RWPE2 (cell line): ENCODE measurements at regions not wholly inside any gene's neighbourhood (a gene's known extent, or its start where the extent isn't known, plus 50 kb on each side); places are given as distances from the start of the nearest gene placed in this dataset.
A peak's percentile ranks its signal among the peaks of the same experiment; 100 is the strongest.
"Not testable (repeated sequence)": the region's sequence is repeated elsewhere in the genome, so short reads cannot be mapped to it uniquely, and the experiment has no call there.

Experiments used
- ATAC-seq: fragments of 200-7000 bp; cut with Tn5 transposase; 3 replicates; pipeline ENCODE4 v1.9.1; 2021; ENCODE audit warnings: low read depth
- DNase-seq: peaks from one replicate; pipeline ENCODE4 v3.0.0-alpha.2; 2020; ENCODE audit warnings: low spot score
- H3K27ac ChIP-seq: fragments of 450-650 bp; 2 replicates; pipeline ENCODE4 v1.5.1; 2017; ENCODE audit warnings: mild to moderate bottlenecking; ENCODE audit not compliant: poor library complexity, severe bottlenecking
- H3K27me3 ChIP-seq: fragments of 250-450 bp; sonication (Bioruptor Pico); 2 replicates; pipeline ENCODE4 v1.5.1; 2021; ENCODE audit warnings: mild to moderate bottlenecking, moderate library complexity; ENCODE audit not compliant: insufficient read depth, poor library complexity, severe bottlenecking
- H3K36me3 ChIP-seq: fragments of 250-450 bp; sonication (Bioruptor Pico); 2 replicates; pipeline ENCODE4 v1.5.1; 2020; ENCODE audit warnings: low read depth, mild to moderate bottlenecking, moderate library complexity
- H3K4me1 ChIP-seq: fragments of 250-450 bp; sonication (Bioruptor Pico); 2 replicates; pipeline ENCODE4 v1.5.1; 2021; ENCODE audit warnings: mild to moderate bottlenecking, moderate library complexity; ENCODE audit not compliant: insufficient read depth, poor library complexity, severe bottlenecking
- H3K4me3 ChIP-seq: fragments of 250-450 bp; sonication (Bioruptor Pico); 2 replicates; pipeline ENCODE4 v1.5.1; 2021; ENCODE audit warnings: mild to moderate bottlenecking, moderate library complexity; ENCODE audit not compliant: severe bottlenecking
- H3K9me3 ChIP-seq: fragments of 250-450 bp; sonication (Bioruptor Pico); 2 replicates; pipeline ENCODE4 v1.5.1; 2021; ENCODE audit warnings: mild to moderate bottlenecking, moderate library complexity; ENCODE audit not compliant: severe bottlenecking
- TF ChIP-seq, protein P1 (sequence below): fragments of 450-650 bp; IDR thresholded peaks from one replicate; pipeline ENCODE4 v1.5.1; 2017; ENCODE audit warnings: mild to moderate bottlenecking, moderate library complexity; ENCODE audit not compliant: poor library complexity, severe bottlenecking

DNA sequence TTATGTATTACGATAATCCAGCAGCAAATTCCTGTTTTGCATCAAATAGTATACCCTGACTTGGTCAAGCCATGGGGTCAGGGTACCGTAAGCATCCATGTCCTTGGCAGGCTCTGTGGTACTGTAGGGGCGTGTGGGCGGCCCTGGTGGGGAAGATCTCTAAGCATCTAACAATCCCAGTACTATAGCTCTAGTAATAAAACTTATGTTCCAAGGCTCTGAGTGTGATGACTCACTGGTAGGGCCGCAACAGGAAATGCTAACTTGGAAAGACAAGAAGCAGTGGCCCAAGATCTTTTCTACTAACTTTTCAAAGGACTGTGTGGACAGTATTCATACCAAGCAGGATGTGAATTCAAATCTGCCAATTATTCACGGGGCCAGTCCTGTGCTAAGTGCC is 63.8 kb downstream of the CLEC18A start:
- H3K4me3 ChIP-seq, DNase-seq, H3K9me3 ChIP-seq, H3K36me3 ChIP-seq, H3K27me3 ChIP-seq, H3K4me1 ChIP-seq, H3K27ac ChIP-seq: not testable (repeated sequence)
- ATAC-seq, result peak; percentile 75

DNA sequence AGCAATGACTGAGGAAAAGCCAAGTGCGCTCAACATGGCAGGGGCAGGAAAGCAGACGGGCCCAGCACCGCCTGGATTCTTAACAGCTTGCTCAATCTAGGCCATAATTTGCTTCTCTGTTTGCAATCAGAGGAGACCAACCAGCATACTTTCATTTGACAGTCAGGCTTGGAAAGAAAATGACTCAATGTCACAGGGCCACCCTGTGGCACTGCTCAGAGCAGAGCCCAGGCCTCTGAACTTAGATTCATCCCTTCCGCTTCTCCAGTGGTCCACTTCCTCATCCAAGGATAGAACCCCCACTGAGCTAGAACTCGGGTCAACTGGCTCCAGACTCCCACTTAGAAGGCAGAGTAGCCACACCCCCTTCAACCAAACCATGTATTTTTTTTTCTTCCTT is 65.6 kb downstream of the CLEC18A start:
- DNase-seq, H3K9me3 ChIP-seq, H3K4me3 ChIP-seq, ATAC-seq, H3K27ac ChIP-seq, H3K27me3 ChIP-seq, H3K36me3 ChIP-seq, H3K4me1 ChIP-seq: not testable (repeated sequence)

DNA sequence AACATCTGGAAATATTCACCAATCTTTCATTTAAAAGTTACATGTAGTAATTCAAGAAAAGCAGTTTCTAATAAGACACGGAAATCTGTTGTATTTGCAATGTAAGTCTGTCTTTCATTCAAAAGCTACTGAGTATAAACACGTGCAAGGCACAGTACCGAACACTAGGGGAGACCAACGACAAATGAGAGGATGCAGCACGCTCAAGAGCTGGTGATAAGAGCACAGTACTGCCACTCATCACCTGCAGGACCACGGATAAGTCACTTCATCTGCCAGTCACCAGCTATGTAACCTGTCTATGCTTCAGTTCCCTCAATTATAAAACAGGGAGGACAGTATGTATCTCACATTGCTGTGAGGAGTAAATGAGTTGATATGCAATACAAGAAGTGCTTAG is 67.1 kb downstream of the CLEC18A start:
- Histone ChIP-seq H3K36me3 (peaks cover 6% of the 10 kb centered on the region; the same call in 1 of the 2 replicates), H3K9me3 (no peaks in the 10 kb centered on the region), H3K4me1 (peaks cover 3% of the 10 kb centered on the region), H3K4me3 (no peak overlapping the region), H3K27ac (no peak overlapping the region), H3K27me3 (no peaks in the 10 kb centered on the region)
- ATAC-seq (peak; percentile 81), DNase-seq (no peak)
- TF ChIP-seq, protein P1, sequence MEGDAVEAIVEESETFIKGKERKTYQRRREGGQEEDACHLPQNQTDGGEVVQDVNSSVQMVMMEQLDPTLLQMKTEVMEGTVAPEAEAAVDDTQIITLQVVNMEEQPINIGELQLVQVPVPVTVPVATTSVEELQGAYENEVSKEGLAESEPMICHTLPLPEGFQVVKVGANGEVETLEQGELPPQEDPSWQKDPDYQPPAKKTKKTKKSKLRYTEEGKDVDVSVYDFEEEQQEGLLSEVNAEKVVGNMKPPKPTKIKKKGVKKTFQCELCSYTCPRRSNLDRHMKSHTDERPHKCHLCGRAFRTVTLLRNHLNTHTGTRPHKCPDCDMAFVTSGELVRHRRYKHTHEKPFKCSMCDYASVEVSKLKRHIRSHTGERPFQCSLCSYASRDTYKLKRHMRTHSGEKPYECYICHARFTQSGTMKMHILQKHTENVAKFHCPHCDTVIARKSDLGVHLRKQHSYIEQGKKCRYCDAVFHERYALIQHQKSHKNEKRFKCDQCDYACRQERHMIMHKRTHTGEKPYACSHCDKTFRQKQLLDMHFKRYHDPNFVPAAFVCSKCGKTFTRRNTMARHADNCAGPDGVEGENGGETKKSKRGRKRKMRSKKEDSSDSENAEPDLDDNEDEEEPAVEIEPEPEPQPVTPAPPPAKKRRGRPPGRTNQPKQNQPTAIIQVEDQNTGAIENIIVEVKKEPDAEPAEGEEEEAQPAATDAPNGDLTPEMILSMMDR, result no peak

DNA sequence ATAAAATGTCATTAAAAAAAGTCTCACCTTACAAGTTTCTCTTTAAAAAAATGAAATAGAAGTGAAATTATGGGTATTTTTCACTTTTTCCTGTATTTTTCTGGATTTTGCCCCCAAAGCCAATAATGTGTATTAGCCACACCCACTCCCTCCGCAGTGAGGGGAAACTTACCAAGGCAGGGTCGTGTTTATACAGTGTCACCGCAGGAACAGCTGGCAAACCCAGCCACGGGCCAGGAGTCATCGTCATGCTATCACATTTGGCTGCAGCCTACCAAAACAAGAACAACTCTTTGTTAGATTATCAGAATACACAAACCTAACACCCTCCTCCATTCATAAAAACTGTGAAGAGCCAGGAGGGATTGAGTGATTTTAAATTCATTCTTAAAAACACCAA is 72.1 kb downstream of the CLEC18A start:
- H3K36me3 ChIP-seq, H3K27ac ChIP-seq, DNase-seq, H3K4me1 ChIP-seq, H3K27me3 ChIP-seq, H3K4me3 ChIP-seq, H3K9me3 ChIP-seq, ATAC-seq: not testable (repeated sequence)

DNA sequence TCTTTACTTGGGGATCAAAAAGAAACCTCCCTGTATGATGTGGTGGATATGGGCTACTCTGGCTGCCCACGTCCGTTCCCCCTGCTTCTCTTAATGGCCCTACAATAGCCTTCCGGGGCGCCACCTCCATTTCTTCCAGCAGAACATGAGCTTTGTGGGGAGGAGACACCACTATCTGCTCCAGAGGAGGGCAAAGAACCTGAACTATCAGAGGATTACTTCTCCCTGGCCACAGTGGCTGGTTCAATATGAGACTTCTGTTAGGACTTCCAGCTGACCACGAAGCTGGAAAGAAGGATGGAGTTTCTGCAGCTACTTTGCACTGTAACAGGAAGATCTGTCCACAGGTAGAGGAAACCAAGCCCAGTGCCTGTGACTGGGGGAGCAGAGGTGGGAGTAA is 72.8 kb downstream of the CLEC18A start:
- H3K4me1 ChIP-seq, H3K9me3 ChIP-seq, ATAC-seq, H3K4me3 ChIP-seq, H3K36me3 ChIP-seq, H3K27me3 ChIP-seq, H3K27ac ChIP-seq, DNase-seq: not testable (repeated sequence)

DNA sequence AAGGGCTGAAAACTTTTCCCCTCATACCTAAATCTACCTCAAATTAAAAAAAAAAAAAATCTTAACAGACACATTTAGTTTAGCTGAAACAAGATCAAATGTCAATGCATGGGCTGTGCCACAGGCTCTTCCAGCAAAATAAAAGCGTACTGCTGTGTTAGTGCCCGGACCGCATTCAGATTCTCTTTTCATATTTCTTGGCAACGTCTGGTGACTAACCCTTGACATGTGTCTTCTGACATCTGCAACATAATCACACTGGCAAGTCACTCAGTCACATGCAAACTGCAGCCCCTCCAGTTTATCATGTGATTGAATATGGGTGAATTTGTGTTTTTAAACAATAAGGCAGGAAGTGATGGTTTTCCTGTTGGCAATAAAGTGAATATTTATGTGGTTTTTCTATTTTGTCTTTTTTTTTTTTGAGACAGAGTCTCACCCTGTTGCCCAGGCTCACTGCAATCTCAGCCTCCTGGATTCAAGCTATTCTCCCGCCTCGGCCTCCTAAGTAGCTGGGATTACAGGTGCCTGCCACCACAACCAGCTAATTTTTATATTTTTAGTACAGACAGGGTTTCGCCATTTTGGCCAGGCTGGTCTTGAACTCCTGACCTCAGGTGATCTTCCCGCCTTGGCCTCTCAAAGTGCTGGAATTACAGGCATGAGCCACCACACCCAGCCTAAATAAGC is 75.2 kb downstream of the CLEC18A start:
- not testable (repeated sequence) for ATAC-seq, H3K9me3 ChIP-seq, H3K4me3 ChIP-seq, H3K27me3 ChIP-seq, DNase-seq, H3K4me1 ChIP-seq, H3K27ac ChIP-seq
- H3K36me3 ChIP-seq, result peaks cover 10% of the 10 kb centered on the region

DNA sequence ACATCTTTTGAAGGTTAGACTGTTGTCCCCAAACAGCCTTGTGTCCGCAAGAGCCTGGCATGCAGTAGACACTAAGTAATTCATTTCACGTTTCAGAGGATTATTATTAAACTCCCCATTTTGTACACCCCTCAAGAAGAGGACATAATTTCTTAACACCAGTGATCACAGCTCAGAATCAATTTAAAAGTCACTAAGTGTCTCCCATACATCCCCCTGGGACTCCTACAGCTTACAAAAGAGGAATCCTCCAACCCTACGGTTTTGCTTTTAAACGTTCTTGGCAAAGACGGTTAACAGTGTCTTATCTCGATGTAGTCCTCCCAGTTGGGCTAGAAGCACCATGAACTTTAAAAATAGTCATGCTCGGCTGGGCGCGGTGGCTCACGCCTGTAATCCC is 81.2 kb upstream of the PDPR start:
- not testable (repeated sequence) for ATAC-seq, H3K27ac ChIP-seq, H3K36me3 ChIP-seq, H3K4me3 ChIP-seq, H3K4me1 ChIP-seq, DNase-seq, H3K9me3 ChIP-seq, H3K27me3 ChIP-seq

DNA sequence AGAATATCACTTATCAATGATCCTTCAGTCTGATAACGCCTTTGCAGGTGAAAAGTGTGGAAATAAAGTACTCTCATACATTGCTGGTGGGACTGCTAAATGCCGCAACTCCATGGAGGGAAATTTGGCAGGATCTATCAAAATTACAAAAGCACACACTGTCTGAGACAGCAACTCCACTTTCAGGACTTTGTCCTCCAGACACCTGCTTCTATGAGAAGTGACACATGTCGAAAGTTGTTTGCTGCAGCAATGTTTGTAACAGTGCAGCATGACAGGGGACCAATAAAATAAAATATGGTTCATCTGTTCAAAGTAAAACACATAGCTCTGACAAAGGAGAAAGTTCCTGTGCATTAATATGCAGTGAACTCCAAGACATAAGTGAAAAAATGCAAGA is 76.2 kb upstream of the PDPR start:
- not testable (repeated sequence) for H3K27me3 ChIP-seq, H3K27ac ChIP-seq, H3K4me1 ChIP-seq, DNase-seq, H3K36me3 ChIP-seq, ATAC-seq, H3K9me3 ChIP-seq, H3K4me3 ChIP-seq

DNA sequence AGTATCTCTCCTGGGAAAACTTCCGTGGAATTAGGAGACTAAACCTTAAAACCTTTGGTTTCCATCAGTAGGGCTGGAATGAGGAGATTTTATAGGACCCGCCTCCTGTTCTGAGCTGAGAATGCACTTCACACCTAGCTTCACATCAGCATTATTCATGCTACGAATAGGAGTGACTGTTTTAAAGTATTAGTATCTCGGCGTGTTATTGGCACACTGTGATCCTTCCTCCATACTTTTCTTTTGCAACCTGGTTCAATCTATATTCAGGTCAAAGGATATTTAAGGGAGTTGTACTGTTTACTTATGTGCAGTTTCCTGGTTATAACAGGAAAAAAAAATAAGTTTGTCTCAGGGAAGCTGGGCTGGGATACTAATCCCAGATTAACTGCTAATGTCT is 73.6 kb upstream of the PDPR start:
- DNase-seq, result not testable (repeated sequence)

DNA sequence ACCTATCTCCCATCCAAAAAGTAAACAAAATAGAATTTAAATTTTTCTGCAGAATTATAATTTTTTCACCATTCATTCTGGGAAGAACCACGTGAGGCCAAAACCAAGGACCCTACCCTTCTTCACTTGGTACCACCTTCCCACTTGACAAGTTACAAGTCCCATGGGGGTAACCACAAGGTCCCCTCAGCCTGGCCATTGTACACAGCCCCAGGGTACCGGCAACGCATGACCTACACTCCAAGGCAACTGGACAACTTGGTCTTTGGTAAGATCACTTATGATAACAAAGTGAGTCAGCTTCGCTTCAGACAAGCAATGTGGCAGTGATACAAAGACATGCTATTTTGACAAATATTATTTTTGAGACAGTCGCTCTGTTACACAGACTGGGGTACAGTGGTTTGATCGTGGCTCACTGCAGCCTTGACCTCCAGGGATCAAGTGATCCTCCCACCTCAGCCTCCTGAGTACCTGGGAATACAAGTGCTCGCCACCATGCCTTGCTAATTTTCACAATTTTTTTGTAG is 70.5 kb upstream of the PDPR start:
- not testable (repeated sequence) for H3K4me3 ChIP-seq, H3K27ac ChIP-seq, DNase-seq, H3K27me3 ChIP-seq, H3K4me1 ChIP-seq, H3K9me3 ChIP-seq, H3K36me3 ChIP-seq, ATAC-seq

More for the DNA sequence above, 73.6 kb upstream of the PDPR start:
- H3K27ac ChIP-seq, H3K36me3 ChIP-seq, H3K27me3 ChIP-seq, H3K4me3 ChIP-seq, ATAC-seq, H3K9me3 ChIP-seq, H3K4me1 ChIP-seq: not testable (repeated sequence)

DNA sequence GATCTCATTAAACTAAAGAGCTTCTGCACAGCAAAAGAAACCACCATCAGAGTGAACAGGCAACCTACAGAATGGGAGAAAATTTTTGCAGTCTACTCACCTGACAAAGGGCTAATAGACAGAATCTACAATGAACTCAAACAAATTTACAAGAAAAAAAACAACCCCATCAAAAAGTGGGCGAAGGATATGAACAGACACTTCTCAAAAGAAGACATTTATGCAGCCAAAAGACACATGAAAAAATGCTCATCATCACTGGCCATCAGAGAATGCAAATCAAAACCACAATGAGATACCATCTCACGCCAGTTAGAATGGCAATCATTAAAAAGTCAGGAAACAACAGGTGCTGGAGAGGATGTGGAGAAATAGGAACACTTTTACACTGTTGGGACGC is 67.6 kb upstream of the PDPR start:
- H3K27me3 ChIP-seq, H3K4me3 ChIP-seq, H3K36me3 ChIP-seq, DNase-seq, ATAC-seq, H3K9me3 ChIP-seq, H3K27ac ChIP-seq, H3K4me1 ChIP-seq: not testable (repeated sequence)
